NCI-H226 (cell line): ENCODE measurements at regions not wholly inside any gene's neighbourhood (a gene's known extent, or its start where the extent isn't known, plus 50 kb on each side); places are given as distances from the start of the nearest gene placed in this dataset.
"Not testable (repeated sequence)": the region's sequence is repeated elsewhere in the genome, so short reads cannot be mapped to it uniquely, and the experiment has no call there.

ENCODE experiments used
- DNase-seq: peaks from one replicate; pipeline ENCODE4 v3.0.0-alpha.2; 2015

GRCh38 chr4:29966386-29966785, 753.8 kb upstream of the PCDH7 start:
- no peak for DNase-seq

DNA sequence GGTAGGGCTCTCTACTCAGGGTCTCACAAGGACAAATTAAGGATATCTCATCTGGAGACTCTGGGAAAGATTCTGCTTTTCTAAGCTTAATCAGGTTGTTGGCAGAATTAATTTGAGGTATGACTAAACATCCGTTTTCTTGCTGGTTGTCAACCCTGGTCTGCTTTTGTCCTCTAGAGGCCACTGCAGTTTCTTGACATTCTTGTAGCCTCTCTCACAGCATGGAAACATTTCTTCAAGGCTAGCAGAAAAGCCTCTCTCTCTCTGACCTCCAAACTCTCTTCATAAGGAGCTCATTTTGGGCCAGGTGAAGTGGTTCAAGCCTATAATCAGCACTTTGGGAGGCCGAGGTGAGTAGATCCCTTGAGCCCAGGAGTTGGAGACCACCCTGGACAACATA, 749.5 kb upstream of the PCDH7 start:
- peak; percentile 27 for DNase-seq

DNA sequence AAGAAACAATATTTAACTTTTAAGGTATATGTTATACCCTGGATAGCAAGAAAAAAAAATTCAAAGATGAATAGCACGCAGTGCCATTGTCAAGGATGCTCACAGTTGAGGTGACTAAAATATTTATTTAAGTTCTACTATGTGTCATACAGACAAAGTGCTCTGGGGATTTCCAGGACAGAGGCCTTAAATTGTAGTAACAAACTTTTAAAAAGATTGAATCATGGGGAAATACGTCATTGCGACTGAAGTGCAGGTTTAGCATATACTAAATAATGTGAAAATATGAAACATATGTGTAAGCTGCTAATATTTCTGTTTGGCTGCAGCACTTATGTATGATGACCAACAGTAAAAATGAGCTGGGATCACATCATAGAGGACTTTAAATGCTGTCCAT, 748.0 kb upstream of the PCDH7 start:
- no peak for DNase-seq

GRCh38 chr4:29983890-29984289, 736.3 kb upstream of the PCDH7 start:
- DNase-seq = no peak

GRCh38 chr4:30001628-30002027, 718.5 kb upstream of the PCDH7 start:
- DNase-seq = no peak

GRCh38 chr4:30002341-30002740, 717.8 kb upstream of the PCDH7 start:
- DNase-seq = no peak

- no peak for DNase-seq
These were observed 714.2 kb upstream of the PCDH7 start for GRCh38 chr4:30005995-30006394.

DNA sequence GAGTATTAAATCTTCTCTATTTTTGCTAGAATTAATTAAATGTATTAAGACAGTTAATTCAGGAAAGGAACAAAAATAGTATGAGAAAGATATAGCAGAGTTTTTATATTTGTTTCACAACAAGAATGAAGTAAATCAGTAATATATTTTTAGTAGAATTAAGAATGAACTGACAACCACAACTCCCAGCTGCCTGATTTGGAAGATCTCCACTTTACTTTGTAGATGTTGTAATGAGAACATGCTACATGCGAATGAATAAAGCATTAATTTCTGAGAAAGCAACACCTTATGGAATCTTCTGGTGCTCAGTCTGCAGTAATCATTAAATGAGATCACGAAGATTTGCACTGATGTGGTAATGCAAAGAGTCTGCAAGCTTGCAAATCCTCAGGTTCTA, 695.6 kb upstream of the PCDH7 start:
- no peak for DNase-seq

DNA sequence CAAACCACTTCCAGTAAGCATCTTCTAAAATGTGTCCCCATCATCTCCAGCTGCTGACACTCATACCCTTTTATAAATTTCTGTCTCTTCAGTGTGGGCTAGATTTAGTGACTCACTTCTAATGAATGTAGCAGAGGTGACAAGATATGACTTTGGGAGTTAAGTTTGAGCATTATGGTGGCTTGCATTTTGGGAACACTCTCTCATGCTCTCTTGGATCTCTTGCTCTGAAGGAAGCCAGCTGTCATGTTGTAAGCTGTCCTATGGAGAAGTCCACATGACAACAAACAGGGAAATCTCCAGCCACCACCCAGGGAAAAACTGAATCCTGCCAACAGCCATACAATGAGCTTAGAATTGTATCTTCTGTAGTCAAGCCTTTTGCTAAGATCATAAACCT, 691.3 kb upstream of the PCDH7 start:
- DNase-seq = no peak

- DNase-seq = no peak
These were observed 664.0 kb upstream of the PCDH7 start for GRCh38 chr4:30056016-30056766.

GRCh38 chr4:30068234-30068633, 651.9 kb upstream of the PCDH7 start:
- DNase-seq = no peak

GRCh38 chr4:30073011-30073710, 647.0 kb upstream of the PCDH7 start:
- no peak for DNase-seq

- not testable (repeated sequence) for DNase-seq
These were observed 627.6 kb upstream of the PCDH7 start for GRCh38 chr4:30092420-30093128.

DNA sequence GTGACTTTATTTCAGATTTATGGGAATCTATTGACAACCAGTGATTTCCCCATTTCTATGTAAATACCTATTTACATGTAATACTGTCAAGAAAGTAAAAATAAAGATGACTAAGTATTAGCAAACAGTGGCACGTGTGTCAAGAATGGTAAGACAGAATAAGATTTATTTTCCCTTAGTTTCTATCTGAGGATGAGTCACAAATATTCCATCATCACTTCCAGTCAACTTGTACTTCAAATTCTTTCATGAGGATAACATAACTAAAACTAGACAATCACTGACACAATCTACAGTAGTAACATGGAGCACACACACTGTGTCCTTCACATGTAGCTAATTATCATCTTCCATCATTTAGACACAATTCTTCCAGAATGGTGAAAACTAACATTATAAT, 625.3 kb upstream of the PCDH7 start:
- DNase-seq = peak; percentile 54

DNA sequence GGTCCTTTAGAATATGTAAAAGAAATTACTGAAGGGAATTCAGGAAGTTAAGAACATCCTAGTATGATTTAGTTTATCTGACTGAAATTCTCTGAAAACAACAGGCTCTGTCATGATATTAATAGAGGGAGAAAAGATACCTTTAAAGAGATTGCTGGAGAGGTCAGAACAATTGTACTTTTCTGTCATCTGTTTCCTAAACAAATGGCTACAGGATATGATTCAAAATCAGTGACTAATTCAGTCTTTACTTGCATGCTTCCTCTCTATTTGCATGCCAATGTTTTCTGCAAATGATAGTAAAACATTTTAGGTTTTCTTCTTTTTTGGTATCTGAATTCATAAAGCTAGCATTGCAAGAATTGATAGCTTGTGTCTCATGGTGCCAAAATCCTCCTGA, 616.7 kb upstream of the PCDH7 start:
- DNase-seq = peak; percentile 19

DNA sequence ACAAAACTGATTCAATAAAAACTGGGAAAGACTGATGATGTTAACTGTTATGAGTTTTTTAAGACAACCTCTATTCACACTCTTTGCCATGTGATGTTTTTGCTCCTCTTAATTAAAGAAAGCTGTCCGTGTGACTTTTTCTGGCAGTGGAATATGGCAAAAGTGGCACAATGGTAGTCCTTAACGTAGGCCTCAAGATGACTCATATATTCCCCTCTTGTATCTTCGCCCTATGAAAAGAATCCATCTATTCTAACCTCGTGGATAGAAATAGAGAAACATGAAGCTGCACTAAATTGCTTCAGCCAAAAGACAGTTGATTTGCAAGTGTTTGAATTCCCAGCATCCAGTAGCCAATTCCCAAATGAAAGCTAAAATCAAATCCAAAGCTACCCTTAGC, 603.8 kb upstream of the PCDH7 start:
- no peak for DNase-seq

DNA sequence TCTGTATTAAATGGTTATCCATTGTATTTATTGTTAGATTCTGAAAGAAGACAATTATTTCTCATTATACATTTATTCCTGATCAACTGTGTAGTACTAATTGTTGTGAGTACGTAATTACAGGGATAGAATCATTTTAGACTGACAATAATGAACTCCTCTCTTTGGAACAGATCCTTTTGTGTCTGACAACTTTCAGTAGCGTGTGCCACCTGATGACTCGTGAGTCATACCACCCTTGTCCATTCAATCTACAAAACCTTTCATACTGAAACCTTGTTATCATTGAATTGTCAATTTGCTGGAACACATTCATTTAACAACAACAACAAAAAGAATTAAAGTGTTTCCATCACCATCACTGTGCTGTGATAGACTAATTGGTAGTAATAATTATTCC, 602.7 kb upstream of the PCDH7 start:
- DNase-seq = no peak

GRCh38 chr4:30122711-30123110, 597.5 kb upstream of the PCDH7 start:
- DNase-seq = no peak

GRCh38 chr4:30124621-30125020, 595.5 kb upstream of the PCDH7 start:
- DNase-seq = not testable (repeated sequence)

DNA sequence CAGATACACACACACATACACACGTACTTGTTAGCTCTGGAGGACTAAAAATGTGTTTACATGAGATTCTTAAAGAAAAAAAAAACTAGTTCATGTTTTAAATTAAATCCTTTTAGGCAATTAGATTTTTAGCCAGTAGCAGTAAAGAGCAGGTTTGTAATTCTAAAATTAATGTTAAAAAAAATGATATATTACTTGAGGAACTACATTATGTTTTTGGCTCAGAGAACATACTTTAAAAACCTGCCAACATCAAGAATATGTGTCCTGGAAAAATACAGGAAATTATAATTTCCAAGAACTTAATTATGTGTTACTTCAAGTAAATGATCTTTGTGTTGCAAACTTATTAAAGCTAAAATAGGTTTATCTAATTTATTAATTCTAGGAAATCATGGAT, 594.3 kb upstream of the PCDH7 start:
- DNase-seq = no peak

GRCh38 chr4:30126351-30126750, 593.8 kb upstream of the PCDH7 start:
- DNase-seq = no peak

DNA sequence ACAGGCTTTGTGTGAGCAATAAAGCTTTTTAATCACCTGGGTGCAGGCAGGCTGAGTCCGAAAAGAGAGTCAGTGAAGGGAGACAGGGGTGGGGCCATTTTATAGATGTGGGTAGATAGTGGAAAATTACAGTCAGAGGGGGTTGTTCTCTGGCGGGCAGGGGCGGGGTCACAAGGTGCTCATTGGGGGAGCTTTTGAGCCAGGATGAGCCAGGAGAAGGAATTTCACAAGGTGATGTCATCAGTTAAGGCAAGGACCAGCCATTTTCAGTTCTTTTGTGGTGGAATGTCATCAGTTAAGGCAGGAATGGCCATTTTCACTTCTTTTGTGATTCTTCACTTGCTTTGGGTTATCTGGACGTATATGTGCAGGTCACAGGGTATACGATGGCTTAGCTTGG, 571.3 kb upstream of the PCDH7 start:
- DNase-seq = not testable (repeated sequence)

GRCh38 chr4:30149539-30149938, 570.6 kb upstream of the PCDH7 start:
- not testable (repeated sequence) for DNase-seq

GRCh38 chr4:30153427-30153826, 566.7 kb upstream of the PCDH7 start:
- no peak for DNase-seq
